B cell (primary cell): ENCODE measurements at regions not wholly inside any gene's neighbourhood (a gene's known extent, or its start where the extent isn't known, plus 50 kb on each side); places are given as distances from the start of the nearest gene placed in this dataset.

Experiments used
- CTCF ChIP-seq: fragments of 200-600 bp; IDR thresholded peaks from one replicate; pipeline ENCODE4 v1.8.0; 2022; ENCODE audit warnings: antibody characterized with exemption, mild to moderate bottlenecking
- EZH2 ChIP-seq: IDR thresholded peaks from 2 replicates; pipeline ENCODE4 v1.6.1; 2012; ENCODE audit warnings: borderline replicate concordance, low read depth, mild to moderate bottlenecking, moderate library complexity, low read length; ENCODE audit not compliant: insufficient read depth, poor library complexity, severe bottlenecking

- TF ChIP-seq CTCF (no peak), EZH2 (no peak)
Observed at GRCh38 chr6:17020889-17021538, 80.8 kb upstream of the STMND1 start.
